Right lobe of liver (tissue), 6 donors: ENCODE measurements at regions not wholly inside any gene's neighbourhood (a gene's known extent, or its start where the extent isn't known, plus 50 kb on each side); places are given as distances from the start of the nearest gene placed in this dataset.

ENCODE experiments used
- ATAC-seq, 4 donors: fragments of 200-7000 bp; cut with Tn5 transposase; one replicate each; pipeline ENCODE4 v1.9.1; 2020; ENCODE audit warnings: mild to moderate bottlenecking in 4 of 4, moderate library complexity in 4 of 4
- DNase-seq, 3 donors: peaks; one replicate each; pipeline ENCODE4 v3.0.0-alpha.2; 2020
- H3K27ac ChIP-seq, 3 donors: fragments of 200-600 bp; one replicate each; pipeline ENCODE4 v1.8.0; 2022
- H3K27me3 ChIP-seq, 2 donors: fragments of 200-600 bp; one replicate each; pipeline ENCODE4 v1.8.0; 2022
- H3K36me3 ChIP-seq, 4 donors: fragments of 200-600 bp; sonication (generic) in 1 of 4; one replicate each; pipeline versions ENCODE4 v1.5.1 to v1.8.0; 2017 to 2022; ENCODE audit warnings: control low read depth in 1 of 4
- H3K4me1 ChIP-seq, 4 donors: fragments of 200-600 bp; sonication (generic) in 1 of 4; one replicate each; pipeline versions ENCODE4 v1.5.1 to v1.8.0; 2017 to 2022; ENCODE audit warnings: control low read depth in 1 of 4
- H3K4me3 ChIP-seq, 3 donors: fragments of 200-600 bp; one replicate each; pipeline ENCODE4 v1.8.0; 2022
- H3K9me3 ChIP-seq, 4 donors: fragments of 200-600 bp; sonication (generic) in 1 of 4; one replicate each; pipeline versions ENCODE4 v1.5.1 to v1.8.0; 2017 to 2022; ENCODE audit warnings: control low read depth in 1 of 4
- POLR2A ChIP-seq: fragments of 450-650 bp; IDR thresholded peaks from one replicate; pipeline ENCODE4 v1.6.1; 2017; ENCODE audit warnings: antibody characterized with exemption, mild to moderate bottlenecking
- WGBS: methylation state at CpG from one replicate; pipeline ENCODE4 v1.1.6; 2018; ENCODE audit warnings: low coverage, low lambda C conversion rate; ENCODE audit not compliant: insufficient coverage; ENCODE audit errors: missing lambda C conversion rate; 5-methylcytosine and 5-hydroxymethylcytosine counted together
- intact Hi-C, 2 donors: fragments of 100-400 bp; cut with DNase I; formaldehyde crosslinking; loops; one replicate each; pipeline versions ENCODE4 v1.11.2 to v1.14.1; 2022
- TF ChIP-seq, protein P1 (sequence below), 4 donors: fragments of 200-600 bp in 3 of 4; fragments of 450-650 bp in 1 of 4; IDR thresholded peaks; one replicate each; pipeline versions ENCODE4 v1.5.1 to v1.8.0; 2016 to 2022; ENCODE audit warnings: antibody characterized with exemption in 4 of 4, mild to moderate bottlenecking in 2 of 4
- donor health status: DM: no; HTN: yes; CAD: no.
- donor health status: DM: no; HTN: no; CAD: no.
- donor health status: DM: no; HTN: no; CAD: no.
- donor health status: DM: no; HTN: yes; CAD: no.
- donor health status: DM: no; HTN: yes; CAD: no.

DNA sequence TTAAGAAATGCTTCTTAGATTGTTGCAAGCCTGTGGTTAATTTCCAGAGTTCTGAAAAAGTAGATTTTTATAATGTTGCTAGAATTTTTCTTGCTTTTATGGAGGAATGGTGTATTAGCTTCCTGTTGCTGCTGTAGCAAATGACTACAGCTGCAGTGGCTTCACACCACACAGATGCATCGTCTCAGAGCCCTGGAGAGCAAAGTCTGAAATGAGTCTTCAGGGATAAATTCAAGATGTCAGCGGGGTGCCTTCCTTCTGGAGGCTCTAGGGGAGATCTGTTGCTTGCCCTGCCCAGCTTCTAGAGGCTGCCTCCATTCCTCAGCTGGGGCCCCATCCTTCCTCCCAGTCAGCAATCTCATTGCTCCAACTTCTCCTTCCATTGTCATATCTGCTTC is 187.8 kb downstream of the ZNF516 start:
- Histone ChIP-seq H3K36me3 (no peaks in the 10 kb centered on the region), H3K4me1 (no peaks in the 10 kb centered on the region), H3K4me3 (no peak overlapping the region), H3K27ac (no peak overlapping the region), H3K27me3 (no peaks in the 10 kb centered on the region), H3K9me3 (no peaks in the 10 kb centered on the region)
- 100% methylated on average over 1 of the region's 2 CpGs for WGBS
- intact Hi-C loops: no loop called here
- ATAC-seq: no peak
- DNase-seq: no peak
- TF ChIP-seq, protein P1, sequence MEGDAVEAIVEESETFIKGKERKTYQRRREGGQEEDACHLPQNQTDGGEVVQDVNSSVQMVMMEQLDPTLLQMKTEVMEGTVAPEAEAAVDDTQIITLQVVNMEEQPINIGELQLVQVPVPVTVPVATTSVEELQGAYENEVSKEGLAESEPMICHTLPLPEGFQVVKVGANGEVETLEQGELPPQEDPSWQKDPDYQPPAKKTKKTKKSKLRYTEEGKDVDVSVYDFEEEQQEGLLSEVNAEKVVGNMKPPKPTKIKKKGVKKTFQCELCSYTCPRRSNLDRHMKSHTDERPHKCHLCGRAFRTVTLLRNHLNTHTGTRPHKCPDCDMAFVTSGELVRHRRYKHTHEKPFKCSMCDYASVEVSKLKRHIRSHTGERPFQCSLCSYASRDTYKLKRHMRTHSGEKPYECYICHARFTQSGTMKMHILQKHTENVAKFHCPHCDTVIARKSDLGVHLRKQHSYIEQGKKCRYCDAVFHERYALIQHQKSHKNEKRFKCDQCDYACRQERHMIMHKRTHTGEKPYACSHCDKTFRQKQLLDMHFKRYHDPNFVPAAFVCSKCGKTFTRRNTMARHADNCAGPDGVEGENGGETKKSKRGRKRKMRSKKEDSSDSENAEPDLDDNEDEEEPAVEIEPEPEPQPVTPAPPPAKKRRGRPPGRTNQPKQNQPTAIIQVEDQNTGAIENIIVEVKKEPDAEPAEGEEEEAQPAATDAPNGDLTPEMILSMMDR (IDR thresholded peaks at IDR 0.05): no peak
- TF ChIP-seq POLR2A: no peak

DNA sequence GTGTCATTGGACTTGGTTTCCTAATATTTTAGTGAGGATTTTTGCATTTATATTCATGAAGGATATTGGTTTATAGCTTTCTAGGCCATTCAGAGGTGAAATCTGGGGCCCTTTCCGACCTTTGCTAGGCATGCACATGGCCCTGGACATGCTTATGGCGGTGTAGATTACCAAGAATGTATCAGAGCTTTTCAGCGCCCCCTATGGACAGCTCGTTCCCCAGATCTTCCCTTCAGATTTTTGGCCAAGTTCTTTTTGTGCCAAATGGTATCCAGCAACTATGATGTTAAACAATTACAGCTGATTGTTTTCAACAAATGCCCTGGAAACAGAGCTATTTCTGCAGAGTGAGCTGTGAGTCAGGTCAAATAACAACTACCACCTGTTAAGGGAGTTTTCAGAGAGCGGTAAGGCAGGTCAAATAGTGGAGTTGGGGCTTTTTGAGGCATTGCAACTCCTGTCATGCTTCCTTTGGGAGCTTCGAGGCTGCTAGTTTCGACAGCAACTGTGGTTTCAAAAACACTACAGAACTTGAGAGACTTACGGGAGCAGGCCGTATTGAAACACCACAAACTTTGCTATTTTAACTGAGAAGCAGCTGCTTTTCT is 188.3 kb downstream of the ZNF516 start:
- H3K27me3 ChIP-seq: no peaks in the 10 kb centered on the region
- H3K36me3 ChIP-seq: no peaks in the 10 kb centered on the region
- DNase-seq (no peak), ATAC-seq (no peak)
- 74% methylated on average over 9 of the region's 9 CpGs for WGBS
- no peak for TF ChIP-seq POLR2A
- TF ChIP-seq, protein P1 (IDR thresholded peaks at IDR 0.05): no peak
- H3K27ac ChIP-seq: no peak overlapping the region
- no peak overlapping the region for H3K4me3 ChIP-seq
- H3K4me1 ChIP-seq: no peaks in the 10 kb centered on the region
- intact Hi-C loops: no loop called here
- no peaks in the 10 kb centered on the region for H3K9me3 ChIP-seq

DNA sequence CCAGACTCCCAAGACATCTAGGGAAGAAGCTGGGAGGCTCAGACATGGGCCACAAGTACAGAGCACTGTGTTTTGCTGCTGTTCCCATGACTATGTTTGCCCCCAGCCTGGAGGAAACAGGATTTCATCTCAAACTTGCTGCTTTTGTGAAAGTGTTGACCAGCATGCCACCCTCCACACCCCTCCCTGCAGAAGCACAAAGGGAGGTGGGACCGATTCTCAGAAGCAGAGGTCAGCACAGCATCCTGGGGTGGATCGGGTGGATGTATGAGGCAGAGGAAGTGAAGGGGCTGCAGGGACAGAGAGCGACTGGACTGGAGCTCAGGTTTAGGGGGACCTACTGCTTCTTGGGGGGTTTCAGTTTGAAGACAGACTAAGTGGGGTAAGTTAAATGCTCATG is 209.2 kb downstream of the ZNF516 start:
- 41% methylated on average over 3 of the region's 3 CpGs for WGBS
- ATAC-seq: no peak

DNA sequence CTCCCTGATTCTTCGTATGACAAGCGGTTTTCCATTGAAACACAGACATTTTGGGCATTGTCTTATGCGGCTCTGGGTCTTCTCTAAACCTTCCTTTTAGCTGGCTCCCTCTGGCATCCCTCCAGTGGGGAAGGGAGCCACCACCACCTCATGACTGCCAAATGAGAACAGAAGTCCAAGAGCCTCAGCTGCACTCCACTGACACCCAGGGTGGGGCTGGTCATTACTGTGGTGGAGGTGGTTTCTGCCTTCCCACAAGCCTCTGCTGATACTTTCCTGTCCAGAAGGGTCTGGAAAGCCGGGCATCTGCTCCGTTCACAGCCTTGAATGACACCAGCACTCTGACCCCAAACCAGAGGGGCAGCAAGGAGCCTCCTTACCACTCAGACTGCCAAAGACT is 213.5 kb downstream of the ZNF516 start:
- WGBS: 50% methylated on average over 3 of the region's 5 CpGs
- no peak for TF ChIP-seq POLR2A
- TF ChIP-seq, protein P1 (IDR thresholded peaks at IDR 0.05): no peak

More for the DNA sequence above, 209.2 kb downstream of the ZNF516 start:
- H3K27ac ChIP-seq: no peak overlapping the region
- H3K36me3 ChIP-seq: no peaks in the 10 kb centered on the region
- no peaks in the 10 kb centered on the region for H3K9me3 ChIP-seq
- no peak for TF ChIP-seq POLR2A
- TF ChIP-seq, protein P1 (IDR thresholded peaks at IDR 0.05): no peak
- DNase-seq: no peak
- H3K4me1 ChIP-seq: no peaks in the 10 kb centered on the region
- no peaks in the 10 kb centered on the region for H3K27me3 ChIP-seq
- intact Hi-C loops: no loop called here
- H3K4me3 ChIP-seq: no peak overlapping the region

DNA sequence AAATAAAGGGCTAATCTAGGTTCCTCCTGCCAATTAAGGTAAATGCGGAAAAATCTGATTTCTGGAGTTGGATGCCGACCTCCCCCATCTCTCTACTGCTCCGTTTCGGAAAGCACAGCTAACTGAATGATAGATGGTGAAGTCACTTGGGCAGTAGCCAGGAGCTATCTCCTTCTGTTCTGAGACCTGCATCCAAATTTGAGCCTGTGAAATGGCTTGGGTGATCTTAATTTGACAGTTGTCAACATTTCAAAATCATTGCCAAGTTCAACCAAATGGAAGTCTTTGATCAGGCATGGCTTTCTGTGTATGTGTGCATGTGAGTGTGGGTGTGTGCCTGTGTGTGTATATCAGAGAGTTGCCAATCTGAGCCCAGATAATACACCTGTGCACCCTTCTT is 217.2 kb downstream of the ZNF516 start:
- Histone ChIP-seq H3K27ac (no peak overlapping the region), H3K27me3 (no peaks in the 10 kb centered on the region), H3K4me3 (no peak overlapping the region), H3K36me3 (no peaks in the 10 kb centered on the region), H3K4me1 (no peaks in the 10 kb centered on the region), H3K9me3 (no peaks in the 10 kb centered on the region)
- no peak for ATAC-seq
- WGBS: 70% methylated on average over 4 of the region's 4 CpGs
- no peak for DNase-seq
- intact Hi-C loops: no loop called here
- TF ChIP-seq POLR2A: no peak
- TF ChIP-seq, protein P1 (IDR thresholded peaks at IDR 0.05): no peak

More for the DNA sequence above, 213.5 kb downstream of the ZNF516 start:
- ATAC-seq: no peak
- H3K9me3 ChIP-seq: no peaks in the 10 kb centered on the region
- H3K27me3 ChIP-seq: no peaks in the 10 kb centered on the region
- no peak overlapping the region for H3K27ac ChIP-seq
- intact Hi-C loops: no loop called here
- H3K4me3 ChIP-seq: no peak overlapping the region
- DNase-seq: no peak
- no peaks in the 10 kb centered on the region for H3K36me3 ChIP-seq
- no peaks in the 10 kb centered on the region for H3K4me1 ChIP-seq
